GM12864 (cell line): ENCODE measurements at regions not wholly inside any gene's neighbourhood (a gene's known extent, or its start where the extent isn't known, plus 50 kb on each side); places are given as distances from the start of the nearest gene placed in this dataset.
"Not testable (repeated sequence)": the region's sequence is repeated elsewhere in the genome, so short reads cannot be mapped to it uniquely, and the experiment has no call there.

Source experiments
- DNase-seq: peaks from one replicate; pipeline ENCODE4 v3.0.0-alpha.2; 2011; ENCODE audit warnings: low read depth
- H3K4me3 ChIP-seq: 2 replicates; pipeline ENCODE4 v1.5.1; 2011; ENCODE audit warnings: mild to moderate bottlenecking, low read depth, low read length, control low read depth
- CTCF ChIP-seq: IDR thresholded peaks from 2 replicates; pipeline ENCODE4 v1.5.1; 2011; ENCODE audit warnings: low read depth, mild to moderate bottlenecking, moderate library complexity, low read length, control low read depth, inconsistent platforms; ENCODE audit errors: missing control alignments

- no peak overlapping the region for H3K4me3 ChIP-seq
- TF ChIP-seq CTCF = no peak
- no peak for DNase-seq
Measured at GRCh38 chr4:115986573-115986972, 873.2 kb upstream of the NDST4 start.

GRCh38 chr4:115975421-115976001, 862.1 kb upstream of the NDST4 start:
- H3K4me3 ChIP-seq, DNase-seq: not testable (repeated sequence)

- H3K4me3 ChIP-seq = no peak overlapping the region
- DNase-seq = no peak
- no peak for TF ChIP-seq CTCF
Measured at GRCh38 chr4:115973768-115974167, 860.3 kb upstream of the NDST4 start.

- H3K4me3 ChIP-seq = no peak overlapping the region
- DNase-seq = no peak
- TF ChIP-seq CTCF = no peak
Measured at GRCh38 chr4:115972967-115973366, 859.5 kb upstream of the NDST4 start.

- no peak for TF ChIP-seq CTCF
- H3K4me3 ChIP-seq = no peak overlapping the region
- DNase-seq = no peak
Measured at GRCh38 chr4:115970859-115971258, 857.4 kb upstream of the NDST4 start.

GRCh38 chr4:115969756-115970155, 856.3 kb upstream of the NDST4 start:
- TF ChIP-seq CTCF = no peak
- DNase-seq = no peak
- H3K4me3 ChIP-seq = no peak overlapping the region

GRCh38 chr4:115965588-115965987, 852.2 kb upstream of the NDST4 start:
- DNase-seq = no peak
- no peak for TF ChIP-seq CTCF
- H3K4me3 ChIP-seq = no peak overlapping the region

GRCh38 chr4:115956054-115956796, 842.8 kb upstream of the NDST4 start:
- not testable (repeated sequence) for DNase-seq, H3K4me3 ChIP-seq
